D721Med (cell line): ENCODE measurements at regions not wholly inside any gene's neighbourhood (a gene's known extent, or its start where the extent isn't known, plus 50 kb on each side); places are given as distances from the start of the nearest gene placed in this dataset.

Source experiments
- DNase-seq: peaks from one replicate; pipeline ENCODE4 v3.0.0; 2011; ENCODE audit warnings: low spot score; ENCODE audit not compliant: insufficient read length
- FAIRE-seq: peaks from 2 replicates; lab custom pipeline; 2011; peaks lifted over from hg19 to GRCh38; lab: Jason Lieb, UNC
- TF ChIP-seq, protein P1 (sequence below): IDR thresholded peaks from 2 replicates; pipeline ENCODE4 v1.5.1; 2012; ENCODE audit warnings: mild to moderate bottlenecking, control low read depth; ENCODE audit not compliant: insufficient read depth; ENCODE audit errors: missing control alignments

DNA sequence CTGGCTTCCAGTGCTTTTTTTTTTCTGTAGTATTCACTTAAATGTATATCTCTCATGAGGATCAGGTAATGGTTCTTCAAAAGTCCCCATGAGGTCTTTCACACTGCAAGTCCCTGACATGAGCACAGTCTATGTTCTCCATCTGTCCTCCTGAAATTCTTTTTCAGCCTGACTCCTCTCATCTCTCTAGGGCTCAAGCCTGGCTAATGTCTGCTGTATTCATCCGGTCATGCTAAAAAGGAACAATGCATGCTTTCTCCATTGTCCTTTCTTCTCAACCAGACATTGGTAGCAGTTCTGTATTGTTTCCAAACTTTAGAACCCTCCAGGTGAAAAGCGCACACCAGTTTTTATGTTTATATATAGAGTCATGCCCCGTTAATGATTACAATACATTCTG, 368.3 kb upstream of the OLFM3 start:
- TF ChIP-seq, protein P1, sequence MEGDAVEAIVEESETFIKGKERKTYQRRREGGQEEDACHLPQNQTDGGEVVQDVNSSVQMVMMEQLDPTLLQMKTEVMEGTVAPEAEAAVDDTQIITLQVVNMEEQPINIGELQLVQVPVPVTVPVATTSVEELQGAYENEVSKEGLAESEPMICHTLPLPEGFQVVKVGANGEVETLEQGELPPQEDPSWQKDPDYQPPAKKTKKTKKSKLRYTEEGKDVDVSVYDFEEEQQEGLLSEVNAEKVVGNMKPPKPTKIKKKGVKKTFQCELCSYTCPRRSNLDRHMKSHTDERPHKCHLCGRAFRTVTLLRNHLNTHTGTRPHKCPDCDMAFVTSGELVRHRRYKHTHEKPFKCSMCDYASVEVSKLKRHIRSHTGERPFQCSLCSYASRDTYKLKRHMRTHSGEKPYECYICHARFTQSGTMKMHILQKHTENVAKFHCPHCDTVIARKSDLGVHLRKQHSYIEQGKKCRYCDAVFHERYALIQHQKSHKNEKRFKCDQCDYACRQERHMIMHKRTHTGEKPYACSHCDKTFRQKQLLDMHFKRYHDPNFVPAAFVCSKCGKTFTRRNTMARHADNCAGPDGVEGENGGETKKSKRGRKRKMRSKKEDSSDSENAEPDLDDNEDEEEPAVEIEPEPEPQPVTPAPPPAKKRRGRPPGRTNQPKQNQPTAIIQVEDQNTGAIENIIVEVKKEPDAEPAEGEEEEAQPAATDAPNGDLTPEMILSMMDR: no peak
- DNase-seq: no peak
- no peak for FAIRE-seq

DNA sequence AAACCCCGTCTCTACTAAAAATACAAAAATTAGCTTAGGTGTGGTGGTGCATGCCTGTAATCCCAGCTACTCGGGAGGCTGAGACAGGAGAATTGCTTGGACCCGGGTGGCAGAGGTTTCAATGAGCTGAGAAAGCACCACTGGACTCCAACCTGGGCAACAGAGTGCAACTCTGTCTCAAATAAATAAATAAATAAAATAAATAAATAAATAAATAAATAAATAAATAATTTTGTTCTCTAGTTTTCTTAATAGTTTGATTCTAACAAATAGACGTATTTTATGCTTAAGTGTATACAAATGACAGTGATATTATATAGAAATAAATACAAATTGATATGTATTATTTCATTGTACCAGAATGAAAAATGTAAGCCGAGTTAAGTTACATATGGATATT, 339.9 kb upstream of the OLFM3 start:
- FAIRE-seq: no peak

DNA sequence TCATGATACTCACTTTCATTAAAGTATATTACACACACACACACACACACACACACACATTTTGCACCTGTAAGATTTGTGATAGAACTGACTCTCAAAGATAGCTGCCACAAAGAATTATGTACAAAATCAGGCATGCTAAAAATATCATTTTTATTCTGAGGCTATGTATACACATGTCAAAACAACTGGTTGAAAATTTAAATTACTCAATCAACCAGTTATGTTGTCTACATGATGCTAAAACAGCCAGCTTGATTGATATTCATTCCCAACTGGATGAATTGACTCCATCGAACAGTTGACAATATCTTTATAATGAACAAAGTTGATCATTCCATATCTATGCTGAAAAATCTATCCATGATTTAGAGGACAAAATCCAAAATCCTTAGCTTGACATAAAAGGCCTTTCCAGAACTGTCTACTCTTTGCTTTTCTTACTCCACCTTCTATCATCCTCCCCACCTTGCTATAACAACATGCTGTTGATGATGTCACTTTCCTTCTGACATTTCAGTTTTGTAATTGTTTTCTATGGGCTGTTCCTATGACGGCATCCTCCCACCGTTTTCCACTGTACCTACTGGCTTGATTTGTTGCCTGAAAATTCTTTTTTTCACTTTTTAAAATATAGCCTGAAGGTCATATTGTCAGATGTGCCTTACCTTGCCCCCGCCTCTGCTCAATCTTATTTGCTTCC, 321.5 kb upstream of the OLFM3 start:
- no peak for DNase-seq
- TF ChIP-seq, protein P1: no peak
- no peak for FAIRE-seq

More for the DNA sequence above, 339.9 kb upstream of the OLFM3 start:
- no peak for DNase-seq
- TF ChIP-seq, protein P1: no peak

DNA sequence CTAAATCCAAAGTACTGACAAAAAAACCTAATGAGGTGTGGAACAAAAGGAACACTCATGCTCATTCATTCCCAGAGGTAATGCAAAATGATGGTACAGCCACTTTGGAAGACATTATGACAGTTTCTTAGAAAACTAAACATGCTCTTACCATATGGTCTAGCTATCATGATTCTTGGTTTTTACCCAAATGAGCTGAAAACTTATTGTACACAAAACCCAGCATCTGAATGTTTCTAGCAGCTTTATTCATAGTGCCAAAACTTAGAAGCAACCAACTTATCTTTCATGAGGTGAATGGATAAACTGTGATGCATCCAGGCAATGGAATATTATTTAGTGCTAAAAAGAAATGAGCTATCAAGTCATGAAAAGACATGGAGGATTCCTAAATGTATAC, 318.4 kb upstream of the OLFM3 start:
- TF ChIP-seq, protein P1: no peak
- DNase-seq (no peak), FAIRE-seq (no peak)

DNA sequence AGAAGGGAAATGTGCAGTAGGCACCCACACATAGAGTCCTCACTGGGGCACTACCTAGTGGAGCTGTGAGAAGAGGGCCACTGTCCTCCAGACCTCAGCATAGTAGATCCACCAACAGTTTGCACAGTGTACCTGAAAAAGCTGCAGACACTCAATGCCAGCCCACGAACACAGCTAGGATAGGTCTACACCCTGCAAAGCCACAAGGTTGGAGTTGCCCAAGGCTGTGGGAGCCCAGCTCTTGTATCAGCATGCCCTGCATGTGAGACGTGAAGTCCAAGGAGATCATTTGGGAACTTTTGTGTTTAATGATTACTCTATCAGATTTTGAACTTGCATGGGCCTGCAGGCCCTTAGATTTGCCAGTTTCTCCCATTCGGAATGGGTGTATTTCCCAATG, 299.4 kb upstream of the OLFM3 start:
- no peak for DNase-seq

DNA sequence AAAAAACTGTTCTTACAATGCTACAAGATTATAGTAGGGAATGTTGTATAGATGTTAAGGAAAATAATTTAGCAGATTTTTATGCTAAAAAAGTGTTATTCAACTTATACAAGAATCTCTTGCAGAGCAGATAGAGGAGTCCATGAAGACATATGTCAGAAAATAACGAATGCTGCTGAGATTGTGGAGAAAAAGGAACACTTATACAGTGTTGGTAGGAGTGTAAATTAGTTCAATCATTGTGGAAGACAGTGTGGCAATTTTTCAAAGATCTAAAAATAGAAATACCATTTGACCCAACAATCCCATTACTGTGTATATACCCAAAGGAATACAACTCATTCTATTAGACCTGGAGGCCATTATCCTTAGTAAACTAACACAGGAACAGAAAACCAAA, 286.2 kb upstream of the OLFM3 start:
- FAIRE-seq (no peak), DNase-seq (no peak)
- TF ChIP-seq, protein P1: no peak

More for the DNA sequence above, 299.4 kb upstream of the OLFM3 start:
- TF ChIP-seq, protein P1: no peak
- FAIRE-seq: no peak

DNA sequence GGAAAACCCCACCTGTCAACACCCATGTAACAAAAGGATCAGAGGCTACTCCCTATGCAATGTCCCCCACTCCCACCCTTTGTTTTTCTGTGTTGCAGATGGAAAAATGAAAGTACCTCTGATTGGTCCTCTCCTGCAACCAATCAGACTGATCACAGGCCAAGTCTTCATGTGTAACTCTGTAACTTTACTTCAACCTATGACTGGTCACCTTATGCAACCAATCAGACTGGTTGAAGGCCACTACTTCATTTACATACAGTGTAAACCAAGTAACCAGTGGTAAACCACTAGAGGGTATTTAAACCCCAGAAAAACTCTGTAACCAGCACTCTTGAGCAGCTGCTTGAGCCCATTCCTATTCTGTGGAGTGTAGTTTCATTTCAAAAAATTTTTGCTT, 266.3 kb upstream of the OLFM3 start:
- FAIRE-seq: no peak
- TF ChIP-seq, protein P1: no peak
- DNase-seq: no peak
